ENCODE measurements at regions not wholly inside any gene's neighbourhood (a gene's known extent, or its start where the extent isn't known, plus 50 kb on each side); places are given as distances from the start of the nearest gene placed in this dataset.
"Not testable (repeated sequence)": the region's sequence is repeated elsewhere in the genome, so short reads cannot be mapped to it uniquely, and the experiment has no call there.

DNA sequence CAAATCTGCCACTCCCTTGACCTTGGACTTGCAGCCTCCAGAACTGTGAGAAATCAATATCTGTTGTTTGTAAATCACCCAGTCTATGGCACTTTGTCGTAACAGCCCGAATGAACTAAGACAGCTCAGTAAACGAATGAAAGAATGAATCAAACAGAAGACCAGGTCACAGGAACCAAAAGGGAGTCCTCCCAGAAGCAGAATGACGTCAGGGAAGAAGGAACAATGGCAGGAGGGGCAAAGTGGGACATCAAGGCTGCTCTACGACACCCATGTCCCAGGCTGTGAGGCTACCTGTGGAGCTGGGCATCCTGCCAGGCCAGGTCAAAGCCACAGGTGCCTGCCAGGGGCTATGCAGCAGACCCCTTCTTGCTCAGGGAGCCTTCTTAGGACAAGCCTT, 267.2 kb upstream of the PFKP start:
- no peak for DNase-seq (ENCODE audit: low read depth in 2 of 2, low spot score in 1 of 2)

GRCh38 chr10:2798336-2799022, 268.9 kb upstream of the PFKP start:
- DNase-seq (ENCODE audit: low read depth in 2 of 2, low spot score in 1 of 2) = no peak

DNA sequence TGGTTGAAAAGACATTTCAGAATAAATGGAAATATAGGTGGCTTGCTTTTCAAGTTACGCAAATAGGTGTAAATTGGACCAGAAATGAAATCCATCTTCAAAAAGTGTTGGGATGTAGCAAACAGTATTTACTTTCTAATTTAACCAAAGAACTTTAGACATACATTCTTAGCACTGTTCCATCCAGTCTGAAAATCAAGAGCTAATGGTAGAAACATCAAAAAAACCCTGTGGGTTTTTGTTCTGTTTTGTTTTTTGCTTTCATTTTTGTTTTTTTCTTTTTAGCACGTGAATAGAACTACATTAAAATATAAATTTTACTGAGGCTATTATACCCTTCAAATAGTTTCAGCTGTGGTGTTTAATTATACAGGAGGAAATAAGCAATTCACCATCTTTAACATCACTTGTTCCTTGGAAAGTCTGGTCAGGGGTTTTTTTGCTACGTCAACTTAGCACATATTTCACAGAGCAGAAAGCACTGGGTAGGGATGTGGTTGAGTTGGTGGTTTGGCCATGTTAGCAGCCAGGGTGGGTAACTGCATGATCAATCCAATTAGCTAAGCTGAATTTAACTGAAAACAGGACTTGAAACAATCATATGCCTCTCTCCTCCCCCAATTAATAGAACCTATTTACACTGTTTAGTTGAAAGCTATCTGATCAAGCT, 275.4 kb upstream of the PFKP start:
- DNase-seq (ENCODE audit: low read depth in 2 of 2, low spot score in 1 of 2) = no peak

DNA sequence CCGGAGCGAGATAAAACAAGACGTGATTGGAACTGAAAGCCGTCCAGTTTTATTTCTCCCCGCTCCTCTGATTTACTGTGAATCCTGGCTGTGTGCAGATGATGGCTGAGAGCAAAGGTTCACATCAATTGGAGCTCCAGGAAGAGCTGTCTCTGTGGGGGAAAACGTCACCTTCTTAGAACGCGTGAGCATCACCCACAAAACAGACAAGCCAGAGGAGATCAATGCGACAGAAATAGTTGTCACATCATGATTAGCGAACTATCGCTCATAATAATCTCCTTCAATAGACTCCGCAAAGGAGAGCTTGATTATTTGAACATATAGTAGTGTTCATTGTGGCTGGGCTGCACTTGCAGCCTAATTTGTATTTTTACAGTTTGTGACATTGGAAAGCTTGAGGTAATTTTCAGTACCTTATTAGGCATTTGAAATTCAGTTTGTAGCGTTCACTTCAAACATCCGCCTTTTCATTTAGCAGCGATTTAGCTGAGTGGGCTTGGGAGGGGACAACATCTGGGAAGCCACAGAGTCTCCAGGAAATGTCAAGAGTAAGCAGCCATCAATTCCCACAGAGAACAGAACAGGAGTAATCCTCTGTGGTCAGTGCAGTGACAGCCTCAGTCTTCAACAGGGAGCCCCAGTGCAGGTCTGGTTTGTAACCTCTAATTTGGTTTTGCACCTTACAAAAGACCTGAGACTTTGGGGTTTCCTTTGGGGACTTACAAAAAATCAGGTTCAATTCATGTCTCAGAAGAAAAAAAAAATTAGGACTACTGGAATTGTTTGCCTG, 276.8 kb upstream of the PFKP start:
- no peak for DNase-seq (ENCODE audit: low read depth in 2 of 2, low spot score in 1 of 2)

DNA sequence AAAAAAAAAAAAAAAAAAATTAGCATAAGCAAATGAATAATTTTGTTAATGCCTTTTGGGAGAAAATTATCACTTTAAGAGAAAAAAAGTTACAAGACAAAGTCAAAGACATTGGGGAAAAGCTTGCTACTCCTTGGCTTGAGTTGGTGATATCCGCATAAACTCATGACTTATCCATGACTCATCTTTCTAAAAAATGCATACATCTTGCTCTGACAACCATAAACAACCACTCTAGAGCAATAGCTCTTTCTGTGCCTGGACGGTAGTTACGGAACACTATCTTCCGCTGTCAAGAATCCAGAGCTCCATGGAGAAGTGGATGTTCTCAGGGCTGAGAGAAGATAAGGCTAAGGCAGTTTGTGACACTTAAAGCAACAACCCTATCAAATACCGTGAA, 281.1 kb upstream of the PFKP start:
- no peak for DNase-seq (ENCODE audit: low read depth in 2 of 2, low spot score in 1 of 2)

GRCh38 chr10:2784766-2785165, 282.6 kb upstream of the PFKP start:
- no peak for DNase-seq (ENCODE audit: low read depth in 2 of 2, low spot score in 1 of 2)

- no peak for DNase-seq (ENCODE audit: low read depth in 2 of 2, low spot score in 1 of 2)
Measured at GRCh38 chr10:2782950-2783349, 284.4 kb upstream of the PFKP start.

DNA sequence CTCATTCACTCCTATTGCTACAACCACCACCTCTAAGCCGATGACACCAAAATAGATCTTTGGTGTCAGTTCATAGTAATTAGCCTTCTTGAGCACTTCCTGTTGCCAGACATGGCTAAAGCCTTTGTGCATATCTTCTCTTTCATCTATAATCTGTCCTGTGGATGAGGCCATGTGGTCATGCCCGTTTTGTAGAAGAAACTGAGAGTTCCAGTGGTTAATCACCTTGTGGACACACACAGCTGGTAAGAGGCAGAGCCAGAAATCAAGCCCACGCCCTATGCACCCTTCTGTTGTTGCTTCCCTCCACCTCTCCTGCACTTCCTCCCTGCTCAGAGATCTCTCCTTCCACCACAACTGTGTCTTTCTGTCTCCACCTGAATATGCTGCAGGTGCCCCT, 285.1 kb upstream of the PFKP start:
- no peak for DNase-seq (ENCODE audit: low read depth in 2 of 2, low spot score in 1 of 2)

- DNase-seq (ENCODE audit: low read depth in 2 of 2, low spot score in 1 of 2) = no peak
Measured at GRCh38 chr10:2777666-2778355, 289.5 kb upstream of the PFKP start.

- no peak for DNase-seq (ENCODE audit: low read depth in 2 of 2, low spot score in 1 of 2)
Measured at GRCh38 chr10:2772816-2773631, 294.3 kb upstream of the PFKP start.

- DNase-seq (ENCODE audit: low read depth in 2 of 2, low spot score in 1 of 2) = no peak
Measured at GRCh38 chr10:2772135-2772534, 295.2 kb upstream of the PFKP start.

- not testable (repeated sequence) for DNase-seq (ENCODE audit: low read depth in 2 of 2, low spot score in 1 of 2)
Measured at GRCh38 chr10:2767293-2767692, 300.1 kb upstream of the PFKP start.

DNA sequence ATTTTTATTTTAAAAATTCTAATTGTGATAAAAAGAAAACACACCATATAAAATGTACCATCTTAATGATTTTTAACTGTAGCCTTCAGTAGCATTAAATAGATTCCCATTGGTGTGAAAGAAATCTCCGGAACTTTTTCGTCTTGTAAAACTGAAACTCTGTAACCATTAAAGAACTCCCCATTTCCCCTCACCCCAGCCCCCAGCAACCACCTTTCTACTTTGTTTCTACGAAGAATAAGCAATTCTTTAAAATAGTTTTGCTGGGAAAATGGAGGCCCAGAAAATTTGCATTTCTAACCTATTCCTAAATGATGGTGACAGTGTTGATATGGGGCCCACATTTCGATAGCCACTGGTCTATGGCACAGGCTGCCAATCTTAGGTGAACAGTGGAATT, 305.4 kb upstream of the PFKP start:
- no peak for DNase-seq (ENCODE audit: low read depth in 2 of 2, low spot score in 1 of 2)

GRCh38 chr10:2761311-2761710, 306.0 kb upstream of the PFKP start:
- no peak for DNase-seq (ENCODE audit: low read depth in 2 of 2, low spot score in 1 of 2)

DNA sequence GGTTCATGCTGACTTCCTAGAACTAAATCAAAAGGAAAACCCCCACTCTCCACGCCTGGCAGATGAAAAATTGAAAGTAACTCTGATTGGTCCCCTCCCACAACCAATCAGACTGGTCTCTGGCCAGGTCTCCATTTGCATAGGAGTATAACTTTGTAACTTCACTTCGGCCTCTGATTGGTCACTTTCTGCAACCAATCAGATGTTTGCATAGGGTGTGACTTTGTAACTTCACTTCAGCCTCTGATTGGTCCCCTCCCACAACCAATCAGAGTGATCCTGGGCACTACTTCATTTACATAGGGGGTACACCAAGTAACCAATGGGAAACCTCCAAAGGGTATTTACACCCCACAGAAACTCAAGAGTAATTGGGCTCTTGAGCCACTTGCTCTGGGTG, 306.6 kb upstream of the PFKP start:
- no peak for DNase-seq (ENCODE audit: low read depth in 2 of 2, low spot score in 1 of 2)

DNA sequence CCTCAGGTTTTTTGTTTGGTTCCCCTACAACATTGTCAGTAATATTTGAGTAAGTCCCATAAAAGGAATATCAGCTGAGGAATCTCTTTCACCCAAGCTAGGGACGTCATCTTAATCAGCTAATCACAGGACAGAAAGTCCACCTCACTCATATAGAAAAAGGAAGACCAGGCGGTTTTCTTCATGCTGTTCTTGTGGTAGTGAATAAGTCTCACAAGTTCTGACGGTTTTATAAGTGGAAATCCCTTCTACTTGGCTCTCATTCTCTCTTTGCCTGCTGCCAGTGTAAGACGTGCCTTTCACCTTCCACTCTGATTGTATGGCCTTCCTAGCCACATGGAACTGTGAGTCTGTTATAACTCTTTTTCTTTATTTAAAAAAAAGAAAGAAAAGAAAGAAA, 308.1 kb upstream of the PFKP start:
- DNase-seq (ENCODE audit: low read depth in 2 of 2, low spot score in 1 of 2) = no peak

GRCh38 chr10:2754943-2755342, 312.4 kb upstream of the PFKP start:
- DNase-seq (ENCODE audit: low read depth in 2 of 2, low spot score in 1 of 2) = no peak

- DNase-seq (ENCODE audit: low read depth in 2 of 2, low spot score in 1 of 2) = no peak
Measured at GRCh38 chr10:2748287-2748686, 319.1 kb upstream of the PFKP start.

DNA sequence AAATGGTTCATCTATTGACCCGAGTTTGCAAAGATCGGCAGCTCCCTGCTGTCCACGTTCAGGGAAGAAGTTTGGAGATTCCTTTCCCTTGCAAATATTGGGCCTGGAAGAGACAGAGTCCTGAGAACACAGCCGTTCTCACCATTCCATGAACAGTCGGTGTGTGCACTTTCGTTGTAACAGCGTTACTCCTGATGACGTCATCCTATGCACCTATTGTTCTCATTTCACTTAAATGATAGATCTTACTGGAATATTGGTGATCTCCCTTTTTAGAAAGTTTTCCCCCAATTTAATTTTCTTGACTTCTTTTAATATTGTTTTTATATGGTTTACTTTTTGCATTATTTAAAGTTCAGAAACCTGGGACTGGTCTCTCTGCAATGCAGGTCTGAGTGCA, 320.7 kb upstream of the PFKP start:
- DNase-seq (ENCODE audit: low read depth in 2 of 2, low spot score in 1 of 2) = no peak

GRCh38 chr10:2745666-2746065, 321.7 kb upstream of the PFKP start:
- DNase-seq (ENCODE audit: low read depth in 2 of 2, low spot score in 1 of 2) = no peak
